HG02571 (cell line): ENCODE measurements at regions not wholly inside any gene's neighbourhood (a gene's known extent, or its start where the extent isn't known, plus 50 kb on each side); places are given as distances from the start of the nearest gene placed in this dataset.
"Not testable (repeated sequence)": the region's sequence is repeated elsewhere in the genome, so short reads cannot be mapped to it uniquely, and the experiment has no call there.

ENCODE experiments used
- ATAC-seq: cut with Tn5 transposase; IDR thresholded peaks from one replicate; pipeline ENCODE4 v1.9.1; 2021; ENCODE audit warnings: mild to moderate bottlenecking, moderate library complexity; ENCODE audit not compliant: unreplicated experiment

- not testable (repeated sequence) for ATAC-seq
Observed at GRCh38 chr20:25867015-25867775, 170.5 kb upstream of the ZNF337 start.

- no peak for ATAC-seq
Observed at GRCh38 chr20:25865715-25866656, 169.3 kb upstream of the ZNF337 start.

DNA sequence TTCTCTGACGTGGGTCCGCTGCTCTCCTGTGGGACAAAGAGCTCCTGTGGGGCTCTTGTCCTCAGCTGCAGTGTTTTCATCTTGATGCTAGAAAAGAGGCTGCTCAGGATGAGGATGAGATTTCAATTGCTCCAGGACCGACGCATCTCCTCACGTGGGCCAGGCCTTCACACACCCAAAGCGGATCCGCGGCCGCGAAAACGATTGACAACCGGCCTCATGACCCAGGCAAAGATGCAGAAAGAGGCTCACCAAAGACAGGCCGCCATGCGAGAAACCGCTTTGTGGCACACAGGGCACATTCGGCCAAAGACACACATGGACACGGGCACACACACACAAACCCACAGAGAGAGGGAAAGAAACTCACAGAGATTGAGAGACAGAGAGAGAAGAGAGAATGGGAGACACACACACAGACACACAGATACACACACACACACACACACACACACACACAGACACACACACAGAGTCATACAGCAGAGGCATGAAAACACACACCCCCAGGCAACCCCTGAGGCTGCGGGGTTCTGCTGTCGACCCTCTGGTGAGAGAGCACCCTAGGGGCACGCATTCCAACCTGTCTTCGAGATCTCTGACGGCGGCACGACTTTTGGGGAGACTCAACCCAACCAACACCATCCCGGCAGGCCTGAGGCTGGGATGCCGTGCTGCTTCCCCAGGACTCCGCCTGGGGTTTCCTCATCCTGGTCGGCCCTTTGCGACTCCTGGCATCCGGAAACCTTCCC is 168.5 kb upstream of the ZNF337 start:
- ATAC-seq, result not testable (repeated sequence)

GRCh38 chr20:25864326-25864962 is 167.8 kb upstream of the ZNF337 start:
- no peak for ATAC-seq

DNA sequence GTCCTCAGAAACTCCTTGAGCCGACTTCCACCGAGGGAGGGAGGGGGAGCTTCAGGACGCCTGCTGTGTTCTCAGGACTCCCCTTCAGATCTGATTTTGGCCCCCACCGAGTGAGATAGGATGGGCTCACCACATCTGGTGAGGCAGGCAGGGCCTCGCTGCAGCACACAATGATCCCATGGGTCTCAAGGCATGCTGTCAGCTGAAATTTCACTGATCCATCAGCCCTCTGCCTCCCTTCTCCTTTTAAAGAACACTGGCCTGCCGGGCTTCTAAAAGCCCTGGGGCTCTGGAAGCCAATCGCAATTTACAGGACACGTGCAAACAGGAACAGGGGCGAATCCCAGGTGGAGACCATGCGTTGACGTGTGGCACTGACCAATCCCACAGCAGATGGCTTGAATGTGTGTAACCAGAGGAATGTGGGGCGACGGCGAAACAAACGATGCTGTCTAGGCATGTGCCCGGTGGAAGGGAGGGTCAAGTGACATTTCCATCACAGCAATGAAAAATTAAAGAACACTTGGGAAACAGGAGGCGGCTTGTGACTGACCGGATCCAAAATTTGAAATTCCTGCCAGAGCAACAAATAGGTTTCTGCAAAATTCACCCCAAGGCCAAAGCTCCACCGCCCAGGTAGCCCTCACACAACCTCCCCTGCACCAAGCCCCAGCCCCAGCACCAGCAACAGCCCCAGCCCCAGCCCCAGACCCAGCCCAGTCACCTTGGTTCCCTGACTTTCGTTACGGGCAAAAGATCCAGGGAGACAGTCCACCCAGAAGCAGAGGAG is 167.1 kb upstream of the ZNF337 start:
- ATAC-seq, result no peak

DNA sequence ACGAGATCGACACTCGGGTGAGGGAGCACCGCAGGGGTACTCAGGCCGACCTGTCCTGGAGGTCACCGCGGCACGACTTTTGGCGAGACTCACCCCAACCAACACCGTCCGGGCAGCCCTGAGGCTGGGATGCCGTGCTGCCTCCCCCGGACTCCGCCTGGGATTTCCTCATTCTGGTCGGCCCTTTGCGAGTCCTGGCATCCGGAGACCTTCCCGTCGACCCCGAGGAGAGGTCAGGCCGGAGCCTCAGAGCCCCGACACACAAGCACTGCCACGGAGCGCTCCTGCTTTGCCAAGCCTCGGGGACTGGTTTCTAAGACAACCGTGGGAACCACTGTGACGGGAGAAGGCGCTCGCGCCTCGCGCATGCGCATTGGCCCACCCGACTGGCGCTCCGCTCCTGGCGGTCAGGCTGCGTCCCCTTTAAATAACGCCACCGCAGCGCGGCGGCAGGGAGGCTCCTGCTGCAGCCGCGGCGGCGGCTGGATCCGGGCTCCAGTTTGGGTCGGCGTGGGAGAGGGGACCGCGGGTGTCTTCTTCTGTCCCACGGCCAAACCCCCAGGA is 166.4 kb upstream of the ZNF337 start:
- not testable (repeated sequence) for ATAC-seq

DNA sequence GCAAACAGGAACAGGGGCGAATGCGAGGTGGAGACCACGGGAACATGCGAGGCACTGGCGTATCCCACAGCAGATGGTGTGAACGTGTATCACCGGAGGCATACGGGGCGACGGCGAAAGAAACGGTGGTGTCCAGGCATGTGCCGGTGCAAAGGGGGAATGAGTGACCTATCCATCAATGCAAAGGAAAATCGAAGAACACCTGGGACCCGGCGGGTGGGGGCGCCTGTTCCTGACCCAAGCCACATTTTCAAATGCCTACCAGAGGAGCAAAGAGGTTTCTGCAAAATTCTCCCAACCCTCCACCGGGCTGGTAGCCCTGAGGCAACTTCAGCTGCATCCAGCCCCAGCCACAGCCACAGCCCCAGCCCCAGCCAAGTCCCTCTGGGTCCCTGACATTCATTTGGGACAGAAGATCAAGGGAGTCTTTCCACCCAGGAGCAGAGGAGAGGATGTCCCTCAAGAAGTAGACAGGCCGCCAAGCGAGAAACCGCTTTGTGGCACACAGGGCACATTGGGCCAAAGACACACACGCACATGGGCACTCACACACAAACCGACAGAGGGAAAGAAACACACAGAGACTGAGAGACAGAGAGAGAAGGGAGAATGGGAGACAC is 164.0 kb upstream of the ZNF337 start:
- no peak for ATAC-seq

DNA sequence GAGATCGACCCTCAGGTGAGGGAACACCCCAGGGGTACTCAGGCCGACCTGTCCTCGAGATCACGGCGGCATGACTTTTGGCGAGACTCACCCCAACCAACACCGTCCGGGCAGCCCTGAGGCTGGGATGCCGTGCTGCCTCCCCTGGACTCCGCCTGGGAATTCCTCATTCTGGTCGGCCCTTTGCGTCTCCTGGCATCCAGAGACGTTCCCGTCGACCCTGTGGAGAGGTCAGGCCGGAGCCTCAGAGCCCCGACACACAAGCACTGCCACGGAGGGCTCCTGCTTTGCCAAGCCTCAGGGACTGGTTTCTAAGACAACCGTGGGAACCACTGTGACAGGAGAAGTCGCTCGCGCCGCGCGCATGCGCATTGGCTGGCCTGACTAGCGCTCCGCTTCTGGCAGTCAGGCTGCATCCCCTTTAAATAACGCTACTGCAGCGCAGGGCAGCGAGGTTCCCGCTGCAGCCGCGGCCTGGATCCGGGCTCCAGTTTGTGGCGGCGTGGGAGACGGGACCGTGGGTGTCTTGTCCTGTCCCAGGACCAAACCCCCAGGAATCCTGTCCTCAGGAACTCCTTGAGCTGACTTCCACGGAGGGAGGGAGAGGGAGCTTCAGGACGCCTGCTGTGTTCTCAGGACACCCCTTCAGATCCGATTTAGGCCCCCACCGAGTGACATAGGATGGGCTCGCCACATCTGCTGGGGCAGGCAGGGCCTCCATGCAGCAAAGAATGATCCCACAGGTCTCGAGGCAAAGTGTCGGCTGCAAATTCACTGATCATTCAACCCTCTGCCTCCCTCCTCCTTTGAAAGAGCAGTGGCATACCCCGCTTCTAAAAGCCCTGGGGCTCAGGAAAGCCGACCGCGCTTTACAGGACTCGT is 163.2 kb upstream of the ZNF337 start:
- no peak for ATAC-seq

DNA sequence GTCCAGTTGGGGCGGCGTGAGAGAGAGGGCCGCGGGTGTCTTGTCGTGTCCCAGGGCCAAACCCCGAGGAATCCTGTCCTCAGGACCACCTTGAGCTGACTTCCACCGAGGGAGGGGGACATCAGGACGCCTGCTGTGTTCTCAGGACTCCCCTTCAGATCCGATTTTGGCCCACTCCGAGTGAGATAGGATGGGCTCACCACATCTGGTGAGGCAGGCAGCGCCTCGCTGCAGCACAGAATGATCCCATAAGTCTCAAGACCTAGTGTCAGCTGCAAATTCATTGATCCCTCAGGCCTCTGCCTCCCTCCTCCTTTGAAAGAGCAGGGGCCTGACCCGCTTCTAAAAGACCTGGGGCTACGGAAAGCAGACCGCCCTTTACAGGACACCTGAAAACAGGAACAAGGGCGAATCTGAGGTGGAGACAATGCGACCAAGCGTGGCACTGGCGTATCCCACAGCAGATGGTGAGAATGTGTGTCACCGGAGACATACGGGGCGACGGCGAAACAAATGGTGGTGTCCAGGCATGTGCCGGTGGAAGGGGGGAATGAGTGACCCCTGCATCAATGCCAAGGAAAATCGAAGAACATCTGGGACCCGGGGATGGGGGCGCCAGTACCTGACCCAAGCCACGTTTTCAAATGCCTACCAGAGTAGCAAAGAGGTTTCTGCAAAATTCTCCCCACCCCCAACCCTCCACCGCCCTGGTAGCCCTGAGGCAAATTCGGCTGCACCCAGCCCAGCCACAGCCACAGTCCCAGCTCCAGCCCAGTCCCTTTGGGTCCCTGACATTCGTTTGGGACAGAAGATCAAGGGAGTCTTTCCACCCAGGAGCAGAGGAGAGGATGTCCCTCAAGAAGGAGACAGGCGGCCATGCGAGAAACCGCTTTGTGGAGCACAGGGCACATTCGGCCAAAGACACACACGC is 162.1 kb upstream of the ZNF337 start:
- no peak for ATAC-seq

GRCh38 chr20:25857091-25857788 is 160.6 kb upstream of the ZNF337 start:
- not testable (repeated sequence) for ATAC-seq

GRCh38 chr20:25856256-25856884 is 159.7 kb upstream of the ZNF337 start:
- no peak for ATAC-seq

GRCh38 chr20:25855451-25856156 is 159.0 kb upstream of the ZNF337 start:
- not testable (repeated sequence) for ATAC-seq

DNA sequence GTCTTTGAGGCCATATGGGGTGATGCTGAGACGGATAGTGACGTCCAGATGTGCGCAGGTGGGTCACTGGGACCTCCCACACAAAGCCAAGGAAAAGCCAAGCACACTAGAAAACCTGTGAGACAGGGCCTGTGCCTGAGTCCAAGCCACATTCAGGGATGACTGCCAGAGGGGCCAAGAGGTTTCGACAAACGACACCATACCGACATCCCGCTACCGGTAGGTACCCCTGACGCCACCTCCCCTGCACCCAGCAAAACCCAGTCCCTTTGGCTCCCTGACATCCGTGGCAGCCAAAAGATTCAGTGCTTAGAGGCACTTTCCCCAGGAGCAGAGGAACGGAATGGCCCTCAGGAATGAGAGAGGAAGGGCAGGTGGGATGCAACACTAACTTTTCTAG is 158.0 kb upstream of the ZNF337 start:
- ATAC-seq, result not testable (repeated sequence)

- peak; percentile 77 for ATAC-seq
Observed at GRCh38 chr20:25853718-25854388, 157.2 kb upstream of the ZNF337 start.
